ENCODE measurements at regions not wholly inside any gene's neighbourhood (a gene's known extent, or its start where the extent isn't known, plus 50 kb on each side); places are given as distances from the start of the nearest gene placed in this dataset.

- TF ChIP-seq ZNF274 (IDR thresholded peaks at IDR 0.05; ENCODE audit: low read depth, low read length), result no peak
- no peak for TF ChIP-seq YY1 (IDR thresholded peaks at IDR 0.05; ENCODE audit: insufficient read depth, insufficient read length)
- no peak for TF ChIP-seq SUZ12 (IDR thresholded peaks at IDR 0.05; ENCODE audit: extremely low read depth, insufficient read depth, insufficient read length)
- Histone ChIP-seq H3K4me3 (ENCODE audit: insufficient read length, low read depth) (no peak overlapping the region), H3K36me3 (ENCODE audit: insufficient read depth, insufficient read length, low read length) (no peaks in the 10 kb centered on the region), H3K9ac (ENCODE audit: insufficient read length, low read depth) (no peak overlapping the region), H3K27me3 (ENCODE audit: insufficient read depth, insufficient read length) (no peaks in the 10 kb centered on the region), H3K9me3 (ENCODE audit: insufficient read depth, low read length) (no peaks in the 10 kb centered on the region), H3K4me1 (ENCODE audit: insufficient read depth, insufficient read length) (peaks cover 2% of the 10 kb centered on the region)
- no peak for DNase-seq (ENCODE audit: low read depth, low spot score)
Measured at GRCh38 chr11:19359221-19360000, 118.7 kb upstream of the E2F8 start.

GRCh38 chr11:19357943-19358342 lies 117.2 kb upstream of the E2F8 start:
- no peak for DNase-seq (ENCODE audit: low read depth, low spot score)
- H3K9me3 ChIP-seq (ENCODE audit: insufficient read depth, low read length), result no peaks in the 10 kb centered on the region
- H3K36me3 ChIP-seq (ENCODE audit: insufficient read depth, insufficient read length, low read length), result no peaks in the 10 kb centered on the region
- H3K4me1 ChIP-seq (ENCODE audit: insufficient read depth, insufficient read length), result no peaks in the 10 kb centered on the region
- TF ChIP-seq YY1 (IDR thresholded peaks at IDR 0.05; ENCODE audit: insufficient read depth, insufficient read length) (no peak), SUZ12 (IDR thresholded peaks at IDR 0.05; ENCODE audit: extremely low read depth, insufficient read depth, insufficient read length) (no peak), ZNF274 (IDR thresholded peaks at IDR 0.05; ENCODE audit: low read depth, low read length) (no peak)
- H3K27me3 ChIP-seq (ENCODE audit: insufficient read depth, insufficient read length), result no peaks in the 10 kb centered on the region
- no peak overlapping the region for H3K4me3 ChIP-seq (ENCODE audit: insufficient read length, low read depth)
- H3K9ac ChIP-seq (ENCODE audit: insufficient read length, low read depth), result no peak overlapping the region

GRCh38 chr11:19355601-19356000 lies 114.9 kb upstream of the E2F8 start:
- no peak for DNase-seq (ENCODE audit: low read depth, low spot score)
- H3K27me3 ChIP-seq (ENCODE audit: insufficient read depth, insufficient read length), result no peaks in the 10 kb centered on the region
- H3K9me3 ChIP-seq (ENCODE audit: insufficient read depth, low read length), result no peaks in the 10 kb centered on the region
- no peak for TF ChIP-seq ZNF274 (IDR thresholded peaks at IDR 0.05; ENCODE audit: low read depth, low read length)
- TF ChIP-seq YY1 (IDR thresholded peaks at IDR 0.05; ENCODE audit: insufficient read depth, insufficient read length), result no peak
- TF ChIP-seq SUZ12 (IDR thresholded peaks at IDR 0.05; ENCODE audit: extremely low read depth, insufficient read depth, insufficient read length), result no peak
- no peak overlapping the region for H3K4me3 ChIP-seq (ENCODE audit: insufficient read length, low read depth)
- H3K4me1 ChIP-seq (ENCODE audit: insufficient read depth, insufficient read length), result no peaks in the 10 kb centered on the region
- no peaks in the 10 kb centered on the region for H3K36me3 ChIP-seq (ENCODE audit: insufficient read depth, insufficient read length, low read length)
- H3K9ac ChIP-seq (ENCODE audit: insufficient read length, low read depth), result no peak overlapping the region

- no peaks in the 10 kb centered on the region for H3K36me3 ChIP-seq (ENCODE audit: insufficient read depth, insufficient read length, low read length)
- no peak for DNase-seq (ENCODE audit: low read depth, low spot score)
- no peak for TF ChIP-seq SUZ12 (IDR thresholded peaks at IDR 0.05; ENCODE audit: extremely low read depth, insufficient read depth, insufficient read length)
- no peak for TF ChIP-seq YY1 (IDR thresholded peaks at IDR 0.05; ENCODE audit: insufficient read depth, insufficient read length)
- TF ChIP-seq ZNF274 (IDR thresholded peaks at IDR 0.05; ENCODE audit: low read depth, low read length), result no peak
- H3K4me1 ChIP-seq (ENCODE audit: insufficient read depth, insufficient read length), result no peaks in the 10 kb centered on the region
- H3K4me3 ChIP-seq (ENCODE audit: insufficient read length, low read depth), result no peak overlapping the region
- H3K9me3 ChIP-seq (ENCODE audit: insufficient read depth, low read length), result no peaks in the 10 kb centered on the region
- H3K27me3 ChIP-seq (ENCODE audit: insufficient read depth, insufficient read length), result peaks cover 3% of the 10 kb centered on the region
- no peak overlapping the region for H3K9ac ChIP-seq (ENCODE audit: insufficient read length, low read depth)
Measured at GRCh38 chr11:19353287-19353850, 112.6 kb upstream of the E2F8 start.

GRCh38 chr11:19352771-19353160 lies 112.0 kb upstream of the E2F8 start:
- no peak for TF ChIP-seq YY1 (IDR thresholded peaks at IDR 0.05; ENCODE audit: insufficient read depth, insufficient read length)
- TF ChIP-seq SUZ12 (IDR thresholded peaks at IDR 0.05; ENCODE audit: extremely low read depth, insufficient read depth, insufficient read length), result no peak
- Histone ChIP-seq H3K4me3 (ENCODE audit: insufficient read length, low read depth) (no peak overlapping the region), H3K9me3 (ENCODE audit: insufficient read depth, low read length) (no peaks in the 10 kb centered on the region), H3K27me3 (ENCODE audit: insufficient read depth, insufficient read length) (peaks cover 7% of the 10 kb centered on the region), H3K4me1 (ENCODE audit: insufficient read depth, insufficient read length) (peaks cover 3% of the 10 kb centered on the region), H3K9ac (ENCODE audit: insufficient read length, low read depth) (no peak overlapping the region), H3K36me3 (ENCODE audit: insufficient read depth, insufficient read length, low read length) (no peaks in the 10 kb centered on the region)
- no peak for DNase-seq (ENCODE audit: low read depth, low spot score)

- peaks cover 3% of the 10 kb centered on the region for H3K4me1 ChIP-seq (ENCODE audit: insufficient read depth, insufficient read length)
- TF ChIP-seq ZNF274 (IDR thresholded peaks at IDR 0.05; ENCODE audit: low read depth, low read length) (no peak), YY1 (IDR thresholded peaks at IDR 0.05; ENCODE audit: insufficient read depth, insufficient read length) (no peak), SUZ12 (IDR thresholded peaks at IDR 0.05; ENCODE audit: extremely low read depth, insufficient read depth, insufficient read length) (no peak)
- H3K27me3 ChIP-seq (ENCODE audit: insufficient read depth, insufficient read length), result peaks cover 13% of the 10 kb centered on the region
- no peaks in the 10 kb centered on the region for H3K9me3 ChIP-seq (ENCODE audit: insufficient read depth, low read length)
- DNase-seq (ENCODE audit: low read depth, low spot score), result no peak
- no peak overlapping the region for H3K9ac ChIP-seq (ENCODE audit: insufficient read length, low read depth)
- no peaks in the 10 kb centered on the region for H3K36me3 ChIP-seq (ENCODE audit: insufficient read depth, insufficient read length, low read length)
- H3K4me3 ChIP-seq (ENCODE audit: insufficient read length, low read depth), result no peak overlapping the region
Measured at GRCh38 chr11:19352072-19352770, 111.5 kb upstream of the E2F8 start.

GRCh38 chr11:19351426-19351825 lies 110.7 kb upstream of the E2F8 start:
- H3K4me1 ChIP-seq (ENCODE audit: insufficient read depth, insufficient read length), result peaks cover 3% of the 10 kb centered on the region
- no peak for DNase-seq (ENCODE audit: low read depth, low spot score)
- H3K36me3 ChIP-seq (ENCODE audit: insufficient read depth, insufficient read length, low read length), result no peaks in the 10 kb centered on the region
- peaks cover 21% of the 10 kb centered on the region for H3K27me3 ChIP-seq (ENCODE audit: insufficient read depth, insufficient read length)
- TF ChIP-seq ZNF274 (IDR thresholded peaks at IDR 0.05; ENCODE audit: low read depth, low read length), result no peak
- TF ChIP-seq YY1 (IDR thresholded peaks at IDR 0.05; ENCODE audit: insufficient read depth, insufficient read length), result no peak
- no peak for TF ChIP-seq SUZ12 (IDR thresholded peaks at IDR 0.05; ENCODE audit: extremely low read depth, insufficient read depth, insufficient read length)
- no peak overlapping the region for H3K4me3 ChIP-seq (ENCODE audit: insufficient read length, low read depth)
- no peak overlapping the region for H3K9ac ChIP-seq (ENCODE audit: insufficient read length, low read depth)
- H3K9me3 ChIP-seq (ENCODE audit: insufficient read depth, low read length), result no peaks in the 10 kb centered on the region
